ENCODE measurements at regions not wholly inside any gene's neighbourhood (a gene's known extent, or its start where the extent isn't known, plus 50 kb on each side); places are given as distances from the start of the nearest gene placed in this dataset.
"Not testable (repeated sequence)": the region's sequence is repeated elsewhere in the genome, so short reads cannot be mapped to it uniquely, and the experiment has no call there.

- no peak for DNase-seq (ENCODE audit: low spot score)
These were observed 56.1 kb downstream of the GPR85 start for GRCh38 chr7:113030489-113030888.

- DNase-seq (ENCODE audit: low spot score): no peak
These were observed 59.7 kb downstream of the GPR85 start for GRCh38 chr7:113026941-113027340.

GRCh38 chr7:113017144-113017857 is 69.3 kb downstream of the GPR85 start:
- DNase-seq (ENCODE audit: low spot score): not testable (repeated sequence)

- DNase-seq (ENCODE audit: low spot score): peak; percentile 5
These were observed 71.5 kb downstream of the GPR85 start for GRCh38 chr7:113015034-113015645.

GRCh38 chr7:113013761-113014449 is 72.7 kb downstream of the GPR85 start:
- DNase-seq (ENCODE audit: low spot score): no peak

GRCh38 chr7:113012862-113013261 is 73.8 kb downstream of the GPR85 start:
- not testable (repeated sequence) for DNase-seq (ENCODE audit: low spot score)

GRCh38 chr7:113010377-113010776 is 76.2 kb downstream of the GPR85 start:
- no peak for DNase-seq (ENCODE audit: low spot score)

GRCh38 chr7:113008755-113009154 is 77.9 kb downstream of the GPR85 start:
- DNase-seq (ENCODE audit: low spot score): no peak

GRCh38 chr7:113004726-113005454 is 81.7 kb downstream of the GPR85 start:
- no peak for DNase-seq (ENCODE audit: low spot score)

GRCh38 chr7:113000316-113001020 is 86.2 kb downstream of the GPR85 start:
- no peak for DNase-seq (ENCODE audit: low spot score)

GRCh38 chr7:112997831-112998230 is 88.8 kb downstream of the GPR85 start:
- DNase-seq (ENCODE audit: low spot score): no peak

GRCh38 chr7:112996331-112996871 is 90.2 kb downstream of the GPR85 start:
- no peak for DNase-seq (ENCODE audit: low spot score)

- no peak for DNase-seq (ENCODE audit: low spot score)
These were observed 91.4 kb downstream of the GPR85 start for GRCh38 chr7:112995059-112995824.

- DNase-seq (ENCODE audit: low spot score): no peak
These were observed 92.0 kb downstream of the GPR85 start for GRCh38 chr7:112994656-112995055.

GRCh38 chr7:112990624-112991023 is 96.0 kb downstream of the GPR85 start:
- DNase-seq (ENCODE audit: low spot score): no peak

- no peak for DNase-seq (ENCODE audit: low spot score)
These were observed 97.1 kb downstream of the GPR85 start for GRCh38 chr7:112989531-112989930.

GRCh38 chr7:112987171-112987570 is 99.5 kb downstream of the GPR85 start:
- no peak for DNase-seq (ENCODE audit: low spot score)

GRCh38 chr7:112986256-112987031 is 100.2 kb downstream of the GPR85 start:
- no peak for DNase-seq (ENCODE audit: low spot score)

GRCh38 chr7:112985377-112985987 is 101.1 kb downstream of the GPR85 start:
- no peak for DNase-seq (ENCODE audit: low spot score)
